SK-N-SH treated with all-trans-retinoic acid at 6 μM for 48 hours (cell line): ENCODE measurements at regions not wholly inside any gene's neighbourhood (a gene's known extent, or its start where the extent isn't known, plus 50 kb on each side); places are given as distances from the start of the nearest gene placed in this dataset.

Source experiments
- ATAC-seq: fragments of 200-7000 bp; cut with Tn5 transposase; 3 replicates; pipeline ENCODE4 v1.9.1; 2020; ENCODE audit warnings: mild to moderate bottlenecking, moderate library complexity
- ARNTL ChIP-seq: fragments of 450-650 bp; formaldehyde crosslinking; IDR thresholded peaks from 2 replicates; pipeline ENCODE4 v1.5.0; 2020; ENCODE audit warnings: low read depth, mild to moderate bottlenecking, moderate library complexity, borderline replicate concordance
- BACH2 ChIP-seq: fragments of 250-450 bp; sonication (Bioruptor Pico); IDR thresholded peaks from 2 replicates; pipeline ENCODE4 v1.9.0; 2021; ENCODE audit warnings: mild to moderate bottlenecking, borderline replicate concordance
- CSDC2 ChIP-seq: fragments of 250-450 bp; sonication (Bioruptor Pico); IDR thresholded peaks from 2 replicates; pipeline ENCODE4 v1.5.0; 2020; ENCODE audit warnings: mild to moderate bottlenecking, moderate library complexity
- GLIS3 ChIP-seq: fragments of 250-450 bp; sonication (Bioruptor Pico); IDR thresholded peaks from 2 replicates; pipeline ENCODE4 v1.5.0; 2020; ENCODE audit warnings: mild to moderate bottlenecking, moderate library complexity
- ISL1 ChIP-seq: fragments of 250-450 bp; sonication (Bioruptor Pico); IDR thresholded peaks from 2 replicates; pipeline ENCODE4 v2.1.2; 2022; ENCODE audit warnings: mild to moderate bottlenecking, moderate library complexity
- OSR1 ChIP-seq: fragments of 250-450 bp; sonication (Bioruptor Pico); IDR thresholded peaks from 2 replicates; pipeline ENCODE4 v1.8.0; 2022; ENCODE audit warnings: moderate library complexity, mild to moderate bottlenecking, inconsistent platforms
- PPARA ChIP-seq: fragments of 250-450 bp; sonication (Bioruptor Pico); IDR thresholded peaks from 2 replicates; pipeline ENCODE4 v1.5.0; 2020; ENCODE audit warnings: mild to moderate bottlenecking, borderline replicate concordance
- RARB ChIP-seq: fragments of 250-450 bp; sonication (Bioruptor Pico); IDR thresholded peaks from 2 replicates; pipeline ENCODE4 v1.8.0; 2021; ENCODE audit warnings: mild to moderate bottlenecking, moderate library complexity
- SNAI2 ChIP-seq: fragments of 250-450 bp; sonication (Bioruptor Pico); IDR thresholded peaks from 2 replicates; pipeline ENCODE4 v1.5.0; 2020; ENCODE audit warnings: mild to moderate bottlenecking, moderate library complexity
- TCF4 ChIP-seq: fragments of 250-450 bp; sonication (Bioruptor Pico); IDR thresholded peaks from 2 replicates; pipeline ENCODE4 v1.8.0; 2021; ENCODE audit warnings: mild to moderate bottlenecking, moderate library complexity, borderline replicate concordance
- TOX ChIP-seq: fragments of 250-450 bp; sonication (Bioruptor Pico); IDR thresholded peaks from 2 replicates; pipeline ENCODE4 v1.8.0; 2021; ENCODE audit warnings: mild to moderate bottlenecking, moderate library complexity, borderline replicate concordance
- ZC3H10 ChIP-seq: fragments of 250-450 bp; sonication (Bioruptor Pico); IDR thresholded peaks from 2 replicates; pipeline ENCODE4 v1.5.1; 2021; ENCODE audit warnings: mild to moderate bottlenecking, moderate library complexity
- ZFP3 ChIP-seq: fragments of 250-450 bp; sonication (Bioruptor Pico); IDR thresholded peaks from 2 replicates; pipeline ENCODE4 v1.5.0; 2020; ENCODE audit warnings: mild to moderate bottlenecking, moderate library complexity
- ZFP30 ChIP-seq: fragments of 450-650 bp; formaldehyde crosslinking; IDR thresholded peaks from 2 replicates; pipeline ENCODE4 v1.5.0; 2022; ENCODE audit warnings: mild to moderate bottlenecking, moderate library complexity
- ZNF565 ChIP-seq: fragments of 450-650 bp; formaldehyde crosslinking; conservative IDR thresholded peaks from 2 replicates; pipeline ENCODE4 v1.5.0; 2020; ENCODE audit warnings: low read depth, mild to moderate bottlenecking, moderate library complexity
- ZNF70 ChIP-seq: fragments of 450-650 bp; formaldehyde crosslinking; IDR thresholded peaks from 2 replicates; pipeline ENCODE4 v1.5.0; 2020; ENCODE audit warnings: mild to moderate bottlenecking, moderate library complexity
- ZNF8 ChIP-seq: fragments of 450-650 bp; formaldehyde crosslinking; IDR thresholded peaks from 2 replicates; pipeline ENCODE4 v1.5.0; 2020; ENCODE audit warnings: mild to moderate bottlenecking, moderate library complexity
- TF ChIP-seq, protein P1 (sequence below): fragments of 250-450 bp; sonication (Bioruptor Pico); IDR thresholded peaks from 2 replicates; pipeline ENCODE4 v1.8.0; 2021; ENCODE audit warnings: low read depth, mild to moderate bottlenecking, moderate library complexity, borderline replicate concordance
- TF ChIP-seq, protein P2 (sequence below): fragments of 250-450 bp; sonication (Bioruptor Pico); IDR thresholded peaks from 2 replicates; pipeline ENCODE4 v1.5.0; 2020; ENCODE audit warnings: mild to moderate bottlenecking, moderate library complexity
- TF ChIP-seq, protein P3 (sequence below): fragments of 250-450 bp; sonication (Bioruptor Pico); IDR thresholded peaks from 2 replicates; pipeline ENCODE4 v1.5.1; 2020; ENCODE audit warnings: low read depth, mild to moderate bottlenecking, moderate library complexity
- TF ChIP-seq, protein P4 (sequence below): fragments of 250-450 bp; sonication (Bioruptor Pico); IDR thresholded peaks from 2 replicates; pipeline ENCODE4 v1.8.0; 2020; ENCODE audit warnings: mild to moderate bottlenecking, moderate library complexity, borderline replicate concordance
- TF ChIP-seq, protein P5 (sequence below): fragments of 250-450 bp; sonication (Bioruptor Pico); IDR thresholded peaks from 2 replicates; pipeline ENCODE4 v1.5.1; 2021; ENCODE audit warnings: mild to moderate bottlenecking, moderate library complexity

DNA sequence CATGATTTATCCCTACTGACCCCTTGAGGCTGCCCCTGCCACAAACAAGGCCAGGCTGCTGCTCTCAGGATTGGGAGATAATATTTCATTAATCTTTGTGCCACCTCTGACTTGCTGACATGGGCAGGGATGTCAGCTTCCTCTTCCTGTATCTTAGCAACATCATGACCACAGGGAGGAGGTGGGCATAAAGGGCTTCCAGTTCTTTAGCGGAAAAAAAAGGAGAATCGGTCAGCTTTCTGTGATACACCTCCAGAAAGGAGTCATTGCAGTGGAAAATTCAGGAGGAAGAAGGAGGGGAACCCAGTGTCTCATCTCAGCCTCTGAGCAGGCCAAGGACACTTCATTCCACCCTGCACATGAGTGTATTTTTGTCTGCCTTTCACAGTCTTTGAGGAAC lies 206.8 kb upstream of the SDK2 start (continued):
- TF ChIP-seq, protein P1, sequence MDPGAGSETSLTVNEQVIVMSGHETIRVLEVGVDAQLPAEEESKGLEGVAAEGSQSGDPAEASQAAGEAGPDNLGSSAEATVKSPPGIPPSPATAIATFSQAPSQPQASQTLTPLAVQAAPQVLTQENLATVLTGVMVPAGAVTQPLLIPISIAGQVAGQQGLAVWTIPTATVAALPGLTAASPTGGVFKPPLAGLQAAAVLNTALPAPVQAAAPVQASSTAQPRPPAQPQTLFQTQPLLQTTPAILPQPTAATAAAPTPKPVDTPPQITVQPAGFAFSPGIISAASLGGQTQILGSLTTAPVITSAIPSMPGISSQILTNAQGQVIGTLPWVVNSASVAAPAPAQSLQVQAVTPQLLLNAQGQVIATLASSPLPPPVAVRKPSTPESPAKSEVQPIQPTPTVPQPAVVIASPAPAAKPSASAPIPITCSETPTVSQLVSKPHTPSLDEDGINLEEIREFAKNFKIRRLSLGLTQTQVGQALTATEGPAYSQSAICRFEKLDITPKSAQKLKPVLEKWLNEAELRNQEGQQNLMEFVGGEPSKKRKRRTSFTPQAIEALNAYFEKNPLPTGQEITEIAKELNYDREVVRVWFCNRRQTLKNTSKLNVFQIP (CRISPR knock-in tag) = no peak
- TF ChIP-seq ZFP3 (CRISPR knock-in tag) = no peak
- TF ChIP-seq OSR1 (CRISPR knock-in tag) = no peak
- TF ChIP-seq, protein P2, sequence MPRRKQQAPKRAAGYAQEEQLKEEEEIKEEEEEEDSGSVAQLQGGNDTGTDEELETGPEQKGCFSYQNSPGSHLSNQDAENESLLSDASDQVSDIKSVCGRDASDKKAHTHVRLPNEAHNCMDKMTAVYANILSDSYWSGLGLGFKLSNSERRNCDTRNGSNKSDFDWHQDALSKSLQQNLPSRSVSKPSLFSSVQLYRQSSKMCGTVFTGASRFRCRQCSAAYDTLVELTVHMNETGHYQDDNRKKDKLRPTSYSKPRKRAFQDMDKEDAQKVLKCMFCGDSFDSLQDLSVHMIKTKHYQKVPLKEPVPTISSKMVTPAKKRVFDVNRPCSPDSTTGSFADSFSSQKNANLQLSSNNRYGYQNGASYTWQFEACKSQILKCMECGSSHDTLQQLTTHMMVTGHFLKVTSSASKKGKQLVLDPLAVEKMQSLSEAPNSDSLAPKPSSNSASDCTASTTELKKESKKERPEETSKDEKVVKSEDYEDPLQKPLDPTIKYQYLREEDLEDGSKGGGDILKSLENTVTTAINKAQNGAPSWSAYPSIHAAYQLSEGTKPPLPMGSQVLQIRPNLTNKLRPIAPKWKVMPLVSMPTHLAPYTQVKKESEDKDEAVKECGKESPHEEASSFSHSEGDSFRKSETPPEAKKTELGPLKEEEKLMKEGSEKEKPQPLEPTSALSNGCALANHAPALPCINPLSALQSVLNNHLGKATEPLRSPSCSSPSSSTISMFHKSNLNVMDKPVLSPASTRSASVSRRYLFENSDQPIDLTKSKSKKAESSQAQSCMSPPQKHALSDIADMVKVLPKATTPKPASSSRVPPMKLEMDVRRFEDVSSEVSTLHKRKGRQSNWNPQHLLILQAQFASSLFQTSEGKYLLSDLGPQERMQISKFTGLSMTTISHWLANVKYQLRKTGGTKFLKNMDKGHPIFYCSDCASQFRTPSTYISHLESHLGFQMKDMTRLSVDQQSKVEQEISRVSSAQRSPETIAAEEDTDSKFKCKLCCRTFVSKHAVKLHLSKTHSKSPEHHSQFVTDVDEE (CRISPR knock-in tag) = no peak
- TF ChIP-seq, all 23 proteins: peak for 0

DNA sequence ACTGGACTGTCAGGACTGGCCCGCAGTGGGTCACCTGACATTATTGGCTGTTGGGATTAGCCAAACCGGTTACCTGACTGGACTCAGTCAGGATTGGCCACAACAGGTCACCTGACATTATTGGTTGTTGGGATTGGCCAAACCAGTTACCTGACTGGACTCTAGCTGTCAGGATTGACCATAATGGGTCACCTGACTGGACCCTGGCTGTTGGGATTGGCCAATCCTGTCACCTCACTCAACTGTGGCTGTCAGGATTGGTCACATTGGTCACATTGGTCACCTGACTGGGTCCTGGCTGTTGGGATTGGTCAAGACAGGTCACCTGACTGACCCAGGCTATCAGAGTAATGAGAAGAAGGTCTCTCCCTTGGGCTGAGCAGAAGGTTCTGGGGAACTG lies 207.7 kb upstream of the SDK2 start:
- TF ChIP-seq ZFP30 (CRISPR knock-in tag) (no peak), TOX (CRISPR knock-in tag) (no peak), BACH2 (CRISPR knock-in tag) (no peak), ZNF565 (CRISPR knock-in tag) (no peak), ZNF8 (CRISPR knock-in tag) (no peak), ZNF70 (CRISPR knock-in tag) (no peak), GLIS3 (CRISPR knock-in tag) (no peak), PPARA (CRISPR knock-in tag) (no peak), ZC3H10 (no peak), TCF4 (CRISPR knock-in tag) (no peak), OSR1 (CRISPR knock-in tag) (no peak), ISL1 (CRISPR knock-in tag) (no peak), CSDC2 (CRISPR knock-in tag) (no peak), SNAI2 (CRISPR knock-in tag) (no peak), RARB (CRISPR knock-in tag) (no peak), ARNTL (CRISPR knock-in tag) (no peak)
- TF ChIP-seq, protein P3, sequence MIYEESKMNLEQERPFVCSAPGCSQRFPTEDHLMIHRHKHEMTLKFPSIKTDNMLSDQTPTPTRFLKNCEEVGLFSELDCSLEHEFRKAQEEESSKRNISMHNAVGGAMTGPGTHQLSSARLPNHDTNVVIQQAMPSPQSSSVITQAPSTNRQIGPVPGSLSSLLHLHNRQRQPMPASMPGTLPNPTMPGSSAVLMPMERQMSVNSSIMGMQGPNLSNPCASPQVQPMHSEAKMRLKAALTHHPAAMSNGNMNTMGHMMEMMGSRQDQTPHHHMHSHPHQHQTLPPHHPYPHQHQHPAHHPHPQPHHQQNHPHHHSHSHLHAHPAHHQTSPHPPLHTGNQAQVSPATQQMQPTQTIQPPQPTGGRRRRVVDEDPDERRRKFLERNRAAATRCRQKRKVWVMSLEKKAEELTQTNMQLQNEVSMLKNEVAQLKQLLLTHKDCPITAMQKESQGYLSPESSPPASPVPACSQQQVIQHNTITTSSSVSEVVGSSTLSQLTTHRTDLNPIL (CRISPR knock-in tag) = no peak
- TF ChIP-seq, protein P4, sequence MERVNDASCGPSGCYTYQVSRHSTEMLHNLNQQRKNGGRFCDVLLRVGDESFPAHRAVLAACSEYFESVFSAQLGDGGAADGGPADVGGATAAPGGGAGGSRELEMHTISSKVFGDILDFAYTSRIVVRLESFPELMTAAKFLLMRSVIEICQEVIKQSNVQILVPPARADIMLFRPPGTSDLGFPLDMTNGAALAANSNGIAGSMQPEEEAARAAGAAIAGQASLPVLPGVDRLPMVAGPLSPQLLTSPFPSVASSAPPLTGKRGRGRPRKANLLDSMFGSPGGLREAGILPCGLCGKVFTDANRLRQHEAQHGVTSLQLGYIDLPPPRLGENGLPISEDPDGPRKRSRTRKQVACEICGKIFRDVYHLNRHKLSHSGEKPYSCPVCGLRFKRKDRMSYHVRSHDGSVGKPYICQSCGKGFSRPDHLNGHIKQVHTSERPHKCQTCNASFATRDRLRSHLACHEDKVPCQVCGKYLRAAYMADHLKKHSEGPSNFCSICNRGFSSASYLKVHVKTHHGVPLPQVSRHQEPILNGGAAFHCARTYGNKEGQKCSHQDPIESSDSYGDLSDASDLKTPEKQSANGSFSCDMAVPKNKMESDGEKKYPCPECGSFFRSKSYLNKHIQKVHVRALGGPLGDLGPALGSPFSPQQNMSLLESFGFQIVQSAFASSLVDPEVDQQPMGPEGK (CRISPR knock-in tag) = no peak
- TF ChIP-seq, protein P1 (CRISPR knock-in tag) = no peak
- TF ChIP-seq, protein P5, sequence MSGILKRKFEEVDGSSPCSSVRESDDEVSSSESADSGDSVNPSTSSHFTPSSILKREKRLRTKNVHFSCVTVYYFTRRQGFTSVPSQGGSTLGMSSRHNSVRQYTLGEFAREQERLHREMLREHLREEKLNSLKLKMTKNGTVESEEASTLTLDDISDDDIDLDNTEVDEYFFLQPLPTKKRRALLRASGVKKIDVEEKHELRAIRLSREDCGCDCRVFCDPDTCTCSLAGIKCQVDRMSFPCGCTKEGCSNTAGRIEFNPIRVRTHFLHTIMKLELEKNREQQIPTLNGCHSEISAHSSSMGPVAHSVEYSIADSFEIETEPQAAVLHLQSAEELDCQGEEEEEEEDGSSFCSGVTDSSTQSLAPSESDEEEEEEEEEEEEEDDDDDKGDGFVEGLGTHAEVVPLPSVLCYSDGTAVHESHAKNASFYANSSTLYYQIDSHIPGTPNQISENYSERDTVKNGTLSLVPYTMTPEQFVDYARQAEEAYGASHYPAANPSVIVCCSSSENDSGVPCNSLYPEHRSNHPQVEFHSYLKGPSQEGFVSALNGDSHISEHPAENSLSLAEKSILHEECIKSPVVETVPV = no peak
- no peak for ATAC-seq
